ENCODE measurements at regions not wholly inside any gene's neighbourhood (a gene's known extent, or its start where the extent isn't known, plus 50 kb on each side); places are given as distances from the start of the nearest gene placed in this dataset.

- no peak for DNase-seq
- Histone ChIP-seq H3K4me3 (ENCODE audit: low read depth, low read length) (no peak overlapping the region), H3K27ac (no peak overlapping the region), H3K9me3 (ENCODE audit: severe bottlenecking) (no peaks in the 10 kb centered on the region), H3K27me3 (ENCODE audit: insufficient read depth, low read depth, severe bottlenecking) (no peaks in the 10 kb centered on the region), H3K36me3 (no peaks in the 10 kb centered on the region)
- TF ChIP-seq CTCF (IDR thresholded peaks at IDR 0.05; ENCODE audit: low read depth, low read length), result no peak
These were observed 241.2 kb downstream of the MRPL39 start for GRCh38 chr21:25366116-25366515.

GRCh38 chr21:25362375-25363267 is 244.7 kb downstream of the MRPL39 start:
- Histone ChIP-seq H3K36me3 (no peaks in the 10 kb centered on the region), H3K27me3 (ENCODE audit: insufficient read depth, low read depth, severe bottlenecking) (no peaks in the 10 kb centered on the region), H3K4me3 (ENCODE audit: low read depth, low read length) (no peak overlapping the region), H3K9me3 (ENCODE audit: severe bottlenecking) (no peaks in the 10 kb centered on the region), H3K27ac (no peak overlapping the region)
- no peak for TF ChIP-seq CTCF (IDR thresholded peaks at IDR 0.05; ENCODE audit: low read depth, low read length)
- no peak for DNase-seq

GRCh38 chr21:25361765-25362164 is 245.5 kb downstream of the MRPL39 start:
- DNase-seq, result no peak
- Histone ChIP-seq H3K36me3 (no peaks in the 10 kb centered on the region), H3K4me3 (ENCODE audit: low read depth, low read length) (no peak overlapping the region), H3K9me3 (ENCODE audit: severe bottlenecking) (no peaks in the 10 kb centered on the region), H3K27ac (no peak overlapping the region), H3K27me3 (ENCODE audit: insufficient read depth, low read depth, severe bottlenecking) (no peaks in the 10 kb centered on the region)
- TF ChIP-seq CTCF (IDR thresholded peaks at IDR 0.05; ENCODE audit: low read depth, low read length), result no peak

GRCh38 chr21:25361097-25361496 is 246.2 kb downstream of the MRPL39 start:
- H3K27me3 ChIP-seq (ENCODE audit: insufficient read depth, low read depth, severe bottlenecking), result no peaks in the 10 kb centered on the region
- no peak for TF ChIP-seq CTCF (IDR thresholded peaks at IDR 0.05; ENCODE audit: low read depth, low read length)
- H3K27ac ChIP-seq, result no peak overlapping the region
- H3K4me3 ChIP-seq (ENCODE audit: low read depth, low read length), result no peak overlapping the region
- no peaks in the 10 kb centered on the region for H3K9me3 ChIP-seq (ENCODE audit: severe bottlenecking)
- no peak for DNase-seq
- no peaks in the 10 kb centered on the region for H3K36me3 ChIP-seq

DNA sequence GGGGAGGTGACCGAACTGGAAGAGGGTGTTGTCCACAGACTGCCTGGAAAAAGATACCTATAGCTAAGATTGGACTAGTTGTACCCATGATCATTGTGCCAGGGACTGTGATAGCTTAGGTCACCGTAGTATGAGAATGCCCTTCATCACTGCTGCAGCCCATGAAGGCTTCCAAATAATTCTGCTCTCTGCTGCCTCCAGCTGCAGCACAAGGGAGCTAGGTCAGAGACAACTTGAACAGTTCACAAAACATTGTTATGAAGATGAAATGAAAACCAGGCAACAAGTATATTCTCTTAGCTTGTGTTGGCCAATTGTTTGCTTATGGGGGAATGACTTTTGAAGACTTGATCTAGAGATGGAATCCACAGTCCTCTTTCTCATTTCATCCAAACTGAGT is 246.7 kb downstream of the MRPL39 start:
- Histone ChIP-seq H3K27ac (no peak overlapping the region), H3K27me3 (ENCODE audit: insufficient read depth, low read depth, severe bottlenecking) (no peaks in the 10 kb centered on the region), H3K4me3 (ENCODE audit: low read depth, low read length) (no peak overlapping the region), H3K9me3 (ENCODE audit: severe bottlenecking) (no peaks in the 10 kb centered on the region), H3K36me3 (no peaks in the 10 kb centered on the region)
- peak; percentile 39 for TF ChIP-seq CTCF (IDR thresholded peaks at IDR 0.05; ENCODE audit: low read depth, low read length)
- no peak for DNase-seq

DNA sequence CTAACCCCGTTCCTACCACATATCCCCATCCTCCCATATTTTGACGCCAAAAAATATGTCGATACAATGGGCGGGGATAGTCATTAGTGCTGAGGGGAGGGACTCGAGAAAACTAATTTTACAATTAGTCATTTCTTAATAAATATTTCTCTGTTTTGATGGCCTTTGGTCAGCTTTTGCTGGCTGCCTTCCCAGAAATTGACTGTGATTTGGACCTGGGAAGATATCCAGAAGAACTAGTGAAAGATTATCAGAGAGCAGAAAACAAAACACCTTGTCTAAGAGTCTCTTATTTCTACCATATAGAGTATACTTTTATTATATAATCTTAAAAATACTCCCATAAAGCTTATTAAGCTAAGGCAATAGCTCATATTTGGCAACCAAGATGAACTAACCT is 247.6 kb downstream of the MRPL39 start:
- no peaks in the 10 kb centered on the region for H3K27me3 ChIP-seq (ENCODE audit: insufficient read depth, low read depth, severe bottlenecking)
- TF ChIP-seq CTCF (IDR thresholded peaks at IDR 0.05; ENCODE audit: low read depth, low read length), result no peak

More for the DNA sequence above, 247.6 kb downstream of the MRPL39 start:
- DNase-seq, result no peak
- Histone ChIP-seq H3K9me3 (ENCODE audit: severe bottlenecking) (no peaks in the 10 kb centered on the region), H3K4me3 (ENCODE audit: low read depth, low read length) (no peak overlapping the region), H3K27ac (no peak overlapping the region), H3K36me3 (no peaks in the 10 kb centered on the region)

Data from WERI-Rb-1 (cell line).